OCI-LY7 (cell line): ENCODE measurements at regions not wholly inside any gene's neighbourhood (a gene's known extent, or its start where the extent isn't known, plus 50 kb on each side); places are given as distances from the start of the nearest gene placed in this dataset.

ENCODE experiments used
- CTCF ChIP-seq: fragments of 200-600 bp; sonication (generic); conservative IDR thresholded peaks from 2 replicates; pipeline ENCODE4 v1.5.1; 2014; ENCODE audit warnings: mild to moderate bottlenecking, antibody characterized with exemption, low read length, moderate library complexity, mixed read lengths
- EZH2phosphoT487 ChIP-seq: fragments of 200-600 bp; sonication (generic); IDR thresholded peaks from 2 replicates; pipeline ENCODE4 v1.6.1; 2018; ENCODE audit warnings: low read depth, borderline replicate concordance, mild to moderate bottlenecking, mixed run types, antibody characterized with exemption, low read length, moderate library complexity, mixed read lengths

GRCh38 chr13:72412481-72412880 is 314.9 kb downstream of the MZT1 start:
- TF ChIP-seq CTCF: no peak
- no peak for TF ChIP-seq EZH2phosphoT487
